NCI-H2081 treated with DMSO at 0.1 percent for 48 hours (cell line): ENCODE measurements at regions not wholly inside any gene's neighbourhood (a gene's known extent, or its start where the extent isn't known, plus 50 kb on each side); places are given as distances from the start of the nearest gene placed in this dataset.
"Not testable (repeated sequence)": the region's sequence is repeated elsewhere in the genome, so short reads cannot be mapped to it uniquely, and the experiment has no call there.

ENCODE experiments used
- DNase-seq: peaks from one replicate; lab custom pipeline; 2025; lab: John Stamatoyannopoulos, UW

DNA sequence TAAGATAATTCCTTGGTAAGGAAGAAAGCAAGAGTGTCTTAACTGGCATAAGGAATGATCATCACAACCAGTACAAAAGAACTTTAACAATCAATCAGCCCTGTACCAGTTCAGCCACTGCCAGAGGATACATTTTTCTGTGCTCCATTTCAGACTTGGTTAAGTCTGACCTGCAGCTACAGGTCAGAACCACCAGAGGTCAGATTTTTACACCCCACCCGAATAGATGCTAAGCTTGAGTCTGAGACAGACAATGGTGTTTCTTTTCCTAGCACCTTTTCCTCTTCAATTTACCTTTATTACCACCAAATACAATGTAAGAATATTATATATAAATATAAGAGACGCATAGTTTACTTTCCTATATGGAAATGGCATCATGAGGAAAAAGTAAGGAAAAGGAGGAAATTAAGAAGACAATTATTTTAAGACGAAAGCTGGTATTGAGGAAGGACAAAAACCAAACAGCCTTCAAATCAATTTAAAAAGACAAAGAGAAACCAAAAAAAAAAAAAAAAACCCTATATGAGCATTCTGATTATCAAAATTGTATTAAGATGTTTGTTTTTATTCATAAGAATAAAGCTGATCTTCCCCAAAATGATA is 215.3 kb upstream of the TTC29 start:
- no peak for DNase-seq

DNA sequence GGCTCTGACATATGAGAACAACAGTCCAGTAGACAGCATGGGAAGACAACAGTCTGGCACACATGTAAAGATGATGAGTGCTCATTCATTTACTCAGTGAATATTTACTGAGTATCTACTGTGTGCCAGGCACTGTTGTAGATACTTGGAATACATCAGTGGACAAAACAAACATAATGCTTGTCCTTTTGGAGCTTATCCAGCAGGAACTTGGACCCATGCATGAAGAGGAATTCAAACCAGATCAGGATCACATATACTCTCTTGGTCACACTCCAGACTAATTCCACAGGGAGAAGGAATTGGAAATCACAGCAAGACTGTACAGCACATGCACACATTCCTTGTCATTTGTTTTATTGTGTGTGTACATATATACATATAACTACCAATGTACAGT is 217.6 kb upstream of the TTC29 start:
- no peak for DNase-seq

DNA sequence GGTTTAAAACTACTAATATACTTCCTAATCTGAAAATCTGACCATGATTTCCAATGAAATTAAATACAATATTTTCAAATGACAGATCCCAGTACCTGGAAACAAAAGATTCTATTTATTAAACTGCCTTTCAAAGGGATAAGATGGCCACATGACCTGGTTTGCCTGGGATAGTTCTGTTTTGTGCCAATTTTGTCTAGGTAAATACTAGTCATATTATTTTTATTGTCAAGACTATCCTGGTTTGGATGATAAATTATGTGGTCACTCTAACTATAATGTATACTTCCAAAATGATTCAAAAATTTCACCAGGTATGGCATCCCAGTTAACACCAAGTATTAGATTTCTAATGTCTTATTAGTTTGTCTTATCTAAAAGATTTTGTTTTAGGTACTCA is 222.5 kb upstream of the TTC29 start:
- not testable (repeated sequence) for DNase-seq

DNA sequence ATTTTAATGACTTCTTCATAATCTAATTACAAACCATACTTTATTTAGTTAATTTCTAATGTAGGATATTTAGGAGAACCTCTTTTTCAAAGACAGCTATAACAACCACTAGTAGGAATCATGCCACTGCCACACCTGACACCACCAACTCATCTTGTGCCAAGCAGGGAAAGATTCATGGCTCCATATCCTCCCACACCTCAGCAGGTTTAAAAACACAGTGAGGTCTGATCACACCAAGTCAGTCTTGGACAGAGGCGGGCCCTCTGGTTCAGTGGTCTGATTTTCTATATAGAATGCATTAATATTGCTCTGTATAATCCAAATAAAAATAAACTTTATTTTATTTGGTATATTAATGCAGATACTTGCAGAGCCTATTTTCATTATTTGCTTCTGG is 227.7 kb upstream of the TTC29 start:
- no peak for DNase-seq

DNA sequence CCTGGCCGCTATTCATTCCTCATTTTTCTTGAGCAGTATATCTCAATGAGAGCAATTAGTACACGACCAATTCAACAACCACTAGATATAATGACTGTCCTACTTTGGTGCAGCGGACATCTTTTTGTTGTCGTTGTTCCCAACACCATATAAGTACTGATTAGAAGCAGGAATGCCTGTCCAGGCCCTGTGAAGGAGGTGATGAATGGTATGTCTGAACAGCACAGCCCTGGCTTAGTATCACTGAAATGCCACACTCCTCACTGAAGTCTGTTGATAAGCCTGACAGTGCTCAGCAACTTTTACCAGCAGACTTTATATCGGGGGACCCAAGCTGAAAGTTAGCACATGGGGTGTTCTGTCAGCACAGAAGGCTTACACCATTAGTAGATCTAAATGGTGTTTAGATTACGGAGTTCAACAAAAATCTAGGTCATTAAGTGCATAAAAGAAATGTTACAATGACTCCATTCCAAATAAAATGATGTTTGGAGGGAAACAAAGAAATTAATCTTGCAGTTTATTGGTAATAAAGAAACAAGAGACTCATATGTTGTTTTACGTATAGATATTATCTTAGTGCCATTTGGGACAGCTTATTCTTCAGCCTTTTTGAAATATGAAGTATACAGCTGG is 228.3 kb upstream of the TTC29 start:
- DNase-seq = no peak

DNA sequence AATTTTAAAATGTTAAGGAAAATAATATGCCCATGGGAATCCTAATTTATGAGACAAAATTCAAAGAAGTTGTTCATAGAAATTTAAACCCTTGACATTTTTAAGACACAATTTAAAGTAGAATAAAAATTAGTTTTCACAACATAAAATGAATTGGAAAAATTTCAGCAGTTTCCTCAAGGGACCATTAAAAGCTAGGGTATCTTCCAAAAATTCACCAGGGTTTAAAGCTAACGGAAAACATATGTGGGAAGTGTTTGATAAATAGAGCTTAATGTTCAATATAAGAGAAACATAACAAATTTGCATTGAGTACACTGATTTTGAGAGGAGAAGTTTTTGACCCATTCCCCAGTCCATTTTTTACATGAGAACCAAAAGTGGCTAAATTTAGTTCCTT is 228.9 kb upstream of the TTC29 start:
- DNase-seq = no peak

DNA sequence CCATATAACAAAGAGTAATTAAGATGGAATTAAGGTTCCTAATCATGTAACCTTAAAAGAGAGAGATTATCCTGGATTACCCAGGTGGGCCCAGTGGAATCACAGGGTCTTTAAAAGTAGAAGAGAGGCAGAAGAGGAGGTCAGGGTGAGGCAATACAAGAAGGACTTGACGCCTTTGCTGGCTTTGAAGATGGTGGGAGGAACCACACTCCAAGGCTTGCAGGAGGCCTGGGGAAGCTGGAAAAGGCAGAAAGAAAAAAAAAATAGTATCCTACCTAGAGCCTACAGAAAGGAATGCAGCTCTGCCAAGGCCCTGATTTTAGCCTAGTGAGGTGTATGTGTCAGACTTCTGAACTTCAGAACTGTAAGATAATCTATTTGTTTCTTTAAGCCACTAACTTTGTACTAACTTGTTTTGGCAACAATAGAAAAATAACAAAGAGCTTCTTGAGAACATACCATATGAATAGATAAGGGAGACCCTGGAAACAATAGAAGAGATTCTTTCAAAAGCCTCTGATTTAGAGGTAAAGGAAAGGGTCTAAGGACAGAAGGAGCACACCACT is 229.9 kb upstream of the TTC29 start:
- no peak for DNase-seq

DNA sequence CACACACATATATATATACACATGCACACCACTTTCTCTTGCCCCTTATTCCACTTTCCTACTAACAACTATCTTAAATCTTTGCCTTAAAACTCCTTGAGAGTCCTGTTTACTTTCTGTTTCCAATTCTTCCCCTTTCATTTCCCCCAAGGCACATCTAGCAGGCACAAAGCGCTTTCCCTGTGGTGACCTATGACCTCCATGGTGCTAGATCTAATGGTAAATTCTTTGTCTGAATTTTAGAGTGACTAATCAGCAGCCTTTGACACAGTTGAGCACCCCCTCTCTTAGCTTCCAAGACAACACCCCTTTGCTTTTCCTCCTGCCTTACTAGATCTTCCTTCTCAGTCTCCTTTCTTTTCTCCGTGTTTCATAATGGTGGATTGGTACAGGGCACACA is 236.4 kb upstream of the TTC29 start:
- DNase-seq = no peak

DNA sequence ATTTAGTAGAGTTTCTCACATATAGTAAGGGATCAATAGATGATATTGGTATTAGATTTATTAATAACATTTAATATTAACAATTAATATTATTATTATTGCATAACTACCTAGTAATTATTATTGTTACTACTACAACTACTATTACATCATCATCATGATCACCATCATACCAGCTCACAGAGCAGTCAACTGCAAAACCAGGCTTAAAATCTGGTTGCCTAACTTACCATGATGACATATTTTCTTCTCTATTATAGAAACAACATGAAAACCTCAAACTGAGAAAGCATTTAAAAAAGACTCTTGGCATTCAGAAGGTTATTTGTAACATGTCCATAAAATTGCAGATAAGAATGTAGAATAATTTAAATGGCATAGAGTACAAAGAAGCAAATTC is 247.0 kb upstream of the TTC29 start:
- DNase-seq = no peak

DNA sequence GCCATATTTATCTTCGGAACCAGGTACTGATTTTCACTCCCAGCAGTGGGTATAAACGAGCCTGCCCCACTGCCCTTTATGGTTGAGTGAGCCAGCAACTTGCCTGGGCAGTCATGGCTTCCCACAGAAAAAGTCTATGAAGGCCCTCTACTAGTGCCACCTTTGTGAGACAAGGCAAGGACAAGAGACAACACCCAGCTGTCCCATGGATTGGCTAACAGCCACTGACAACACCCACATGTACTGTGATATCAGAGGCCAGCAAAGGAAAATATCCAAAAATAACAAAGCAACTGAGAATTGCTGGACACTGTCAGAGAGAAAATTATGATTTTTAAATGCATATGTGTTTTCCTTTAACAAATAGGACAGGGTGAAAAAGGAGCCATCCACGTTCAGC is 248.4 kb upstream of the TTC29 start:
- DNase-seq = no peak

DNA sequence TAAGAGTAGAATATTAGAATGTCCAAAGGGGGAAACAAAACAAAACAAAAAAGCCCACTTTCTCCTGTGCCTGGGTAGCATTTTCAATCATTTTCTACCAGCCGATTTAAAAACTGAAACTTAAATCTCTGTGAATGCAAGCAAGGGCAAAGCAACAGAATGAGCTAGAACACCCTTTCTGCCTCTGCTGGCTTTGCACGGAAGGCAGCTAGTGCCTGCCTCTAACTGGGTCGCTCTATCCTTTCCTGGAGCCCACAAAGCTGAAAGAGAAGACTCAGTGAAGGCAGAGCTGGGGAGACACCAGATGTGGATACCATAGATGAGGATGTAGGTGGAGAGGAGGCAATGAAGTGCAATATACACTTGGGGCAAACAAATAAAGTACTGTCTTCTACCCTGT is 248.9 kb upstream of the TTC29 start:
- no peak for DNase-seq

DNA sequence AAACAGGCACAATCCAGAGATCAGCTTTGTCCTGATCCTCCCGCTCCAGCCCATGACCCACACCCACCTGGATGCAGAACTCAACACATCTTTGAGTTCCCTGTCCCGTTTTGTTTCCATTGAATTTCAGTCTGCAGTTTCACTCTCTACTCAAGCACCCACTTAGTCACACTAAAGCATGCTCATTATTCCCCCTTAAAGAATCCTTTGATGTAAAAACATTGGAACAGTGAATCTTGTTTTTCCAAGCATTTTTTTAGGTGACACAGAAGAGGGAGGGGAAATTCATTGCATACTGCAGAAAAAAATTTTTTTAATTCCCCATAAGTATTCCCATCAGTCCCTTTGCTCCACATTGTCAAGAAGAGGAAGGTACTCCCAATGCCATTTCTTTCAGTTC is 249.7 kb upstream of the TTC29 start:
- no peak for DNase-seq

DNA sequence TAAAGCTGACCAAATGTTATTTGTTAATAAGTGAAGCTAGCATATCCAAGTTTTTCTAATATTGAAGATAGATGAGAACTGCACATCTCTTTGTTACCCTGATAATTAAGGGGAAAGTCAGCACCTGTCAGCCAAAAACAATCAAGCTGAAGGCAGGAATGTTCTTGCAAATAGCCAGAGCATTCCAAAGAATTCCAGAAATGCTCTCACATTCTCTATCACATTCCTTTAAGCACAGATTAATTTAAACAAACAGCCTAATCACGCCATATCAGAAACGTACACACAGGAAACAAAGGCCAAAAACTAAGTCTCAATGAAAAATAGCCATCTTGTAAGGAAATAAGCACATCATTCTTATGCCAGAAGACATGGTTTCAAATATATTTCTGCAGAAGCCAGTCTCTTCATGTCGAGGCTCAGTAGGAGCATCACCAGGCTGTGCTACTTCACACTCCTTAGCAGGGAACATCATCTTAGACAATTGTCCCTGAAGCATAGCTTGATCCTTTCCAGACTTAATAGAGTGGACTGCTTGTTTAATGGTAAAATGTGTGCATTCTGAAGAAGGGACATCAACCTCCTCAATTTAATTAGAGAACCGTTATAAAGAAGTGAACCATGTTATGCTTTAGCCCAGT is 252.9 kb upstream of the TTC29 start:
- no peak for DNase-seq

DNA sequence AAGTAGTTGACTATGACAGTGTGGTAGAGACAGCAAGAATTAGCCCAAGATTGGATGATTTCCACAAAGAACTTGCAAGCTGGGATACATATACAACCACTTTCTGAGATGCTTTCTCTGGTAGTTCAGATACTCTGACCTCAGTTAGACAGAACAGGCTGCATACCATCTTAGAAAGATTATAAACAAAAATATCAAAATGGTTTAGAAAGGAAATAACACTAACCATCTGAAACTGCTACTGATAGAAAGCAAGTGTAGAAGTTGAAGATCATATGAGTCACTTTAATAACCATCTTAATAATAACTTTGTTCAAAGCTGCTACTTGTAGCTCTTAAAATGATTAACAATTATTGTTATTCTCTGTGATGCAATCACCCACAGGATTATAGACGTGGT is 255.4 kb upstream of the TTC29 start:
- no peak for DNase-seq

DNA sequence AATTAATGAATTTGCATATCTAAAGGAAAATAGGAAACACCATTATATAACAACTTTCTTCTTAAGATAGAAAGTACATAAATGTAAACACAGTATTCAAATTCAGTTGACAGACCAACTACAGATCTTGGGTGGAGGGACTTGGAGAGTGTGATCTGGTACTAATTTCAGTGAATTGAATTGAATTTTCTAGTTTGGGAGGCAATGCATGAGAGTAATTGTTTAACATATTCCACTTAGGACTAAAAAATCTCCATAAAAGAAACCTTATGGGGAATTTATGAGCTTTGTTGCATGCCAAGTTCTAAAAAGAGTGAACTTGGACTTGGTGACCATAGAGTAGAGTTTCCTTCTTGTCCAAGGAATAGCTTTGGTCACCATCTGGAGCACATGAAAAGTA is 261.1 kb upstream of the TTC29 start:
- DNase-seq = no peak

DNA sequence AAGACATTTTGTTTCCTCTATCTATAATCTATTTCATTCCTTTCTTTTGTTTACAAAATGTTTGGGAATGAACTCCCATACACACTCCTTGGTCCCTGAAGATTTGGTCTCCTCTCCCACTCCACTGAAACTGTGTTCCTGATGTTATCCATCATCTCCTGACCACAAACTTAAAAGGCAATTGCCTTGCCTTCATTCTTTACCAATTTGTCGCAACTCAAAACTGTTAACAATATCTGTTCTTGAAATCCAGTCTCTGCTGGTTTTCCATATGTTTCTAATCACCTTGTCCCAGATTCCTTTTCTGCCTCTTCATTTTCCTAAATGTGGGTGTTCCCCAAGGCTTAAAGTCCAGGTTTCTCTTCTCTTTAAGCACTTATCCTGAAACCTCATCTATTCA is 262.2 kb upstream of the TTC29 start:
- no peak for DNase-seq

DNA sequence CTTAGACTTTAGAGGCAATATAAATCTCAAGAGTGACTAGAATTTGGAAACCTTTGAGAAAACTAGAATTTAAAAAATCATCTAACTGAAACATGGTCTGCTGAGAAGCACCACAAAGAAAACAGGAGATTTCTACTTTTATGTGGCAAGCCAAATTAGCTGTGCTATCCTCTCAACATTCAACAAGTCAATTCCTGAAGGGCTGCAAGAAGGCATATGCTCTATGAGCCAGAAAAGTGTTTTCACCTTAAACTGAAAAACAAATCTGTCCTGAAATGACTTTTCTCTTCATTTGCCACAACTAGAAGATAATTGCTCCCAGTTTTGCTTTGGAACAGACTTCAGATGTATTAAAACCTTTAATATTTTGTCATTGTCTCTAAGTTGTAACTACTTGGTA is 263.2 kb upstream of the EDNRA start:
- DNase-seq = no peak

DNA sequence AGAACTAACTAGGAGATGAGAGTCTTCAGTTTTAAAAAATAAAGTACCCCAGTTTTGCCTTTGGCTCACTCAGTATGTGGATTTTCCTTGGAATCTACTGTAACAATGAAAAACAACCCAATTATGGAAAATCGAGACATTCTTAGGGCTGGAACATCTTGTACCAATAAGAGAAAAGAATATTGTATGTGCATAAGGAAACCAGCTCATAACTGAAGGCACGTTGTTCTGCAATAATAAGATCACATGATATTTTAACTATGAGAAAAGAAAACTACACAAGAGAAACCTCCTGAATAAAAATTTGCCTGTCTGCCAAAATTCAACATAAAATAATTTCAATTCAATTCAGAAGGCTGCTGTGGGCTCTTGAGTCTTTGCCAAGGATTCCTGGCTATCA is 261.8 kb upstream of the EDNRA start:
- DNase-seq = no peak

DNA sequence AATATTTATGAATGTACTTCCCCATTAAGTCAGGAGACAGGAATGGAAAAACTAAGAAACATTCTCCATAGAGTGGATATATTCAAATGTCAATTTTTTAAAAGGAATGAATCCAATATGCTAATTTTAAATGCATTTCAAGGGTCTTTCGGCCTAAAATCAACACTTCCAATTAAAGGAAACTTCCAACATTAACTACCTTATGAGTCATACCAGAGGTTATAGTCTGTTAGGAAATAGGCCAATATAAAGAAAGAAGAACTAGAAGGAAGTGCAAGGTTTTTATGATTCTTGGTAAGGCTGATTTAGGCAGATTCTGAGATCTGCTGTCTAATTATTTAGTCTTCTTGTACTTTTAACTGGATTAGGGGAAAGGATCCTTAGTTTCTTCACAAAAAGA is 260.1 kb upstream of the EDNRA start:
- DNase-seq = no peak

DNA sequence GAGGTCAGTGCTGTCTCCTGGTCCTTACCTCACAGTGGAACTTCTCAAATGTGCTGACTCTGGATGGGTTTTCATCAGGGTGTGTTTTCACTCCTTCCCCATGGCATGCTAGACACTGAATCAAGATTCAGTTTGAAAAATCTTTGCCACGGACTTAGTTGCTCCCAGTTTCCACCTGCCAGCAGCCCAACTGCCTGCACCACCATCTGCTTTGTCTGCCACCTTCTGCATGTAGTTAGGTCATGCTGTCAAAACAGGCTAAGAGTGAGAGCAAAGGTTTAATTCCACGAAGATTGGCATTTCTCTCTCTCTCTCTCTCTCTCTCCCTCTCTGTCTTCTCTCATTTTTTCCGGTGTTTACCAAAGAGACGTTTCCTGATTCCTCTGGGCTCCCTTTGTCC is 258.0 kb upstream of the EDNRA start:
- no peak for DNase-seq

DNA sequence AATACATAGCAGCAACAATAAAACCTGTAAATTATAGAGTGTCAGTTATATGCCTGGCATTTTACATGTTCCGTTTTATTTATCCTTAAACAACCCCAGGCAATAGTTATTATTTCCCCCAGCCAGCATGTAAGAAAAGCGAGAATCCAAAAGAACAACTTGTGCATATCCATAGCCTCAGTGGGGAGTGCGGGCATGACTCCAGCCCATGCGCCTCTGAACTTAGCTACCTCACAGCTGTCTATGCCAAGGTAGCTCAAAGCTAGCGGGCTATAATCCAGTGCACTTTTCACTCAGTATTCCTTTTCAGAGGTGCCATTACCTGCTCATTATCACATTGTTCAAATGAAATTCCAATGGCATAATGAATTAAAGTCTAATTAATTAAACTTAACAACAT is 257.3 kb upstream of the EDNRA start:
- DNase-seq = no peak

DNA sequence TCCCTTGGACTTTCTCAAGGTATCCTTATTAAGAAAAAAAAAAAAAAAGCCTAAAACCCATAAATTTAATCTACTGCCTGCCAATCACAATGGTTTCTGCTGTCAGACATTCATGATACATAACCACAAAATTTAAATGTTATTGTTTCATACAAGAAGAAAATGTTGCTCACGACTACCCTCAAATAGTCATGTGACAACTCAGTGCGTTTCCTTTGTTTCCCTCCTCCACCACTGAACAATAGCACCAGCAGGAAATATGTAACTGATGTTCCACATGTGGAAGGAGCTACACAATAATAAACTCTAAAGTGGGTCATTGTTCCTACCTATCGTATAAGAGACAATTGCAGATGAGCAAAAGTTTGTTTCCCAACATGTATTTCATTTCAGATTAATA is 244.1 kb upstream of the EDNRA start:
- DNase-seq = no peak

DNA sequence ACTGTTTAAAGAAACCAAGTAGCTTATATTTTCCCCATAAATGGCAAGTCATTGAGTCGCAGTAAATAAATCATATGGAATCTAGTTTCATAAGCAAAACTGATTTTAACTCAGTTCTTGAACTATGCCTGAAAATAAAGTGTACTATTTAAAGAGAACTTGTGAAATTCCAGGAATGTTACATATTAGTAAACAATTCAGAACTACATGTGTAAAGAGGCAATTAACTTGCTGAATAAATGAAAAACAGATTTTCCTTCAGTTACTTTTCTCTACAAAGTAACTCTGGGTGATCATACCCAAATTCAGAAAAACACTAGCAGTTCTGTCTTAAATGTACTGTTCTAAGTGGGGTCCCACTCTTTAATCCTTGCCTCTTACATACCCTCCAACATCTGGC is 236.1 kb upstream of the EDNRA start:
- DNase-seq = no peak

DNA sequence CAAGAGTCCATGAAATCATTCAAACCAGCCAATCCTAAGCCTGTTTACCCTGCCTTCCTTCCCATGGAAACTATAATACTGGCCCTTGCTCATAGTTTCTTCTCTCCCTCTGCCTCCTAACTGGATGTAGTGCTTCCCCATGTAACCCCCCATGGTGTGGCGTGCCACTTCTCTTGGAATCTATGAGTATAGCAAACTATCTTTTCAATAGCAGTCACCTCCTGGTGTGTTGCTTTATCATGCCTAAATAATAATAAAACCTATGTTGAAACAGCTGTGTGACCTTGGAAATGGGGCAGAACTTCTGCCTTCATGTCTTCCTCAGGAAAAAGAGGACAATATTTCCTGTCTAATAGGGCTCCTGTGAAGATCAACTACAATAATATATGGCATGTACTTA is 234.8 kb upstream of the EDNRA start:
- no peak for DNase-seq
